Suppressor macrophage treated with lipopolysaccharide for 4 hours (primary cell): ENCODE measurements at regions not wholly inside any gene's neighbourhood (a gene's known extent, or its start where the extent isn't known, plus 50 kb on each side); places are given as distances from the start of the nearest gene placed in this dataset.

Source experiments
- DNase-seq: peaks from one replicate; pipeline ENCODE4 v3.0.0-alpha.2; 2020

- DNase-seq = no peak
Measured at GRCh38 chr5:71954329-71954728, 152.9 kb upstream of the MAP1B start.

- no peak for DNase-seq
Measured at GRCh38 chr5:71955723-71956122, 151.6 kb upstream of the MAP1B start.

GRCh38 chr5:71957292-71957898 is 149.9 kb upstream of the MAP1B start:
- no peak for DNase-seq

GRCh38 chr5:71960195-71960594 is 147.1 kb upstream of the MAP1B start:
- no peak for DNase-seq

GRCh38 chr5:71961786-71962185 is 145.5 kb upstream of the MAP1B start:
- DNase-seq = no peak

GRCh38 chr5:71969460-71969859 is 137.8 kb upstream of the MAP1B start:
- no peak for DNase-seq

GRCh38 chr5:71971862-71972261 is 135.4 kb upstream of the MAP1B start:
- DNase-seq = no peak

GRCh38 chr5:71972777-71973473 is 134.3 kb upstream of the MAP1B start:
- DNase-seq = no peak

GRCh38 chr5:71973563-71973962 is 133.7 kb upstream of the MAP1B start:
- no peak for DNase-seq

- DNase-seq = no peak
Measured at GRCh38 chr5:71974165-71974564, 133.1 kb upstream of the MAP1B start.

GRCh38 chr5:71974622-71975021 is 132.7 kb upstream of the MAP1B start:
- no peak for DNase-seq

- no peak for DNase-seq
Measured at GRCh38 chr5:71976449-71976848, 130.8 kb upstream of the MAP1B start.

- DNase-seq = no peak
Measured at GRCh38 chr5:71977311-71977710, 130.0 kb upstream of the MAP1B start.

GRCh38 chr5:71978216-71978615 is 129.1 kb upstream of the MAP1B start:
- no peak for DNase-seq

- DNase-seq = no peak
Measured at GRCh38 chr5:71982717-71983395, 124.4 kb upstream of the MAP1B start.

GRCh38 chr5:71986101-71986500 is 121.2 kb upstream of the MAP1B start:
- DNase-seq = no peak

GRCh38 chr5:71988808-71989207 is 118.5 kb upstream of the MAP1B start:
- DNase-seq = no peak

GRCh38 chr5:71993600-71993999 is 113.7 kb upstream of the MAP1B start:
- DNase-seq = no peak

- DNase-seq = no peak
Measured at GRCh38 chr5:71996789-71997188, 110.5 kb upstream of the MAP1B start.

- DNase-seq = no peak
Measured at GRCh38 chr5:71998746-71999145, 108.5 kb upstream of the MAP1B start.

GRCh38 chr5:72000707-72001106 is 106.6 kb upstream of the MAP1B start:
- DNase-seq = no peak

- no peak for DNase-seq
Measured at GRCh38 chr5:72005671-72006070, 101.6 kb upstream of the MAP1B start.

GRCh38 chr5:72006361-72006760 is 100.9 kb upstream of the MAP1B start:
- DNase-seq = no peak

GRCh38 chr5:72007336-72008111 is 99.8 kb upstream of the MAP1B start:
- DNase-seq = no peak
